Activated CD8-positive, alpha-beta memory T cell treated with anti-CD3 and anti-CD28 coated beads, Interleukin-2, amount 50 U/mL, for 1 hour (primary cell): ENCODE measurements at regions not wholly inside any gene's neighbourhood (a gene's known extent, or its start where the extent isn't known, plus 50 kb on each side); places are given as distances from the start of the nearest gene placed in this dataset.

ENCODE experiments used
- DNase-seq: peaks from one replicate; pipeline ENCODE4 v3.0.0-alpha.2; 2020; ENCODE audit errors: extremely low read depth

DNA sequence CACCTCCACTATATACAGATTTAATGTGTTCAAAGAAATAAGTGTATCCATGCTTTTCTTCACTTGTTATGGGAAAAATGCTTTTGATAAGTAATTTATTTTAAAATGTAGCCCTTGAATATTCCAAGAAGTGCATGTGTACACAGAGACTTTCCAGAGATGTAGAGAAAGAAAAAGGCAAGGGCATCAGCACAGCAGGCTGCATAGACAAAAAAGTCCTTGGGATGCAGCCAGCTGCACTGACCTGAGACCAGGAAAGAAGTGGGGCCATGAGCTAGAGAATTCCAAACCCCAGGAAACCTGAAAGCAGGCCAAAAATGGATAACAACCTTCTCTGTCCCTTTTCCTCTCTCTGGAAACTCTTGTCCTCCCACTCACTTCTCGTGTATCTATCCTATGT, 51.6 kb upstream of the PRDM8 start:
- DNase-seq, result no peak

DNA sequence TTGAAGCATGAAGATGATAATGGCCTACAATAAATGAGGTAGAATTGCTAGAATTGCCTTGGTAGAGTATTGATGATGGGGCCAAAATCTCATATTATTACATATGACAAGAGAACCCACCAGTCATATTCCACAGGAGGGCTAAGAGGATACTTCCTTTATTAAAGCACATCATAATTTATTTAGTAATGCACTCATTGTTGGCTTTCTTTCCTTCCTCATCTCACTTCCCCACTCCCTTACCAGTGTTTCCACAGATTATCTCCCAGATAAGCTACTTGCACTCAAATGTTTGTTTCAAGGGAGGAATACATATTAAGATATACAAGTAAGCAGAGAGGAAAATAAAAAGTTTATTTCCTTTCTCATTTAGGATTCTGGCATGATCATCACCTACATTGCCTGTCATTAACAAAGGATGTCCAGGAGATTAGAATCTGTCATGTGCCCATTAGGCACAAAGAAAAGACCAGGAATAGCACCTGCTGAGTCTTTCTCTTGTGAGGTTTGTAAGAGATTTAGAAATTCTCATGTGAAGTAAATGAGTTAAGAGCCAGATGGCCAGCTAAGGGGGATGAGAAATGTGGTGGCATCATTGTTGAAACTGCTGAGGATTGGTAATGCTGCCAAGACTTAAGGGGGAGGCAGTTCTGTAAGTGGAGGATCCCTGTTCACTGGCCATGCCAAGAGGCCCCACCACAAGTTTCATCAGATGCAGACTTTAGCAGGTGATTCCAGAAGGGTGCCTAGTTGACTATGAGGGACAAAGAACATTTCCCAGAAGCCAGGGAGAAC, 52.4 kb upstream of the PRDM8 start:
- no peak for DNase-seq

DNA sequence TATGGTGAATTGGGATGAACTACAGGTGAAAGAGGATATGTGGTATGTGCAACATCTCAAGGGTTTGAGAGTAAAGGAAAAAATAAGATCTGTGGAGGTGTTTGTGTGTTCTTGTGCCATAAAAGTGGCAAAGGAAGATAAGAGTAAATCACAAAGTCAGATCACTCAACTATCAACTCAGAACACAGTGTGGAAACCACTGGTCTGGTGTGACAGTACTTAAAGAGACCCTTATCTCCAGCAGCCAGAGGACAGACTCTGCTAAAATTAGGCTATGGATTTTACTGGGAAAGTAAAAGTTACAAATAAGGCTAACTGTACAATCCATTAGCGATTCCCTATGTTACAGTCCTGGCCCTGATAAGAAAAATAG, 54.0 kb upstream of the PRDM8 start:
- DNase-seq, result no peak

DNA sequence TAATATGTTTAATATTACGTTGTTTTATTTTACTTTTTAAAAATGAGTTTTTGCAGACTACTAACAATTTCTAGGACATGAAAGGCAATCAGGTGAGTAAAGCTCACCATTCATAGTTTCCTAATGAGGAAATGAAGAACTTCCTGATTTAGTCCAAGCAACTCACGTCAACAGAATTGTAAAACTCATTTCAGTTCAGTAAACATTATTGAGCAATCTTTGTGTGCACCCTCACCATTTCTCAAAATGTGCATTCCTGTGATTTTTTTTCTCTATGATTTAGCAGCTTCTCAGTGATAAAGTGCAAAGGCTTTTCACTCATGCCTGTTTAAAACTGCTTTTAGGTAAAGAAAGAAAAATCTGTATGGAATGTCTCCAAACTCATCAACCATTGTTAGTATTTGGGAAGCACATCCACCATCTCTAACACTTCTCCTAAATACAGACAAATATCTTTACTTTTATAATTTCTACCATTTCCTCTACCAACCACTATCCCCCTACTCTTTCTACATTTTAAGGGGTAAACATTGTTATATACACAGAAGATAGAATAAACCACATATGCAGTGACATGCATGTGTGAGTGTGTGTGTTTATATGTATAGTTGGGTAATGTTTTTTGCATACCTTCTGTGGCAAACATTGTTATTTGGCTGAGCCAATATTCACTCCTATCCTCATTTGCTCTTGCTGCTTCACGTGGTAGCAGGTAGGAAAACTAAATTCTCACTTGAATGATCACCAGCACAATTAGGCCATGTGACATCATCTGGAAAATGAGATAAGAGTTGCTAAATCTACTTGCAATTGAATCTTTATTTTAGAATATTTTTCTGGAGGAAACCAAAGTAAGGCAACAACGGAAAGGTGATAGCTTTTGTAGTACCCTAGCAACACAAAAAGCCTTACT, 54.7 kb upstream of the PRDM8 start:
- no peak for DNase-seq

DNA sequence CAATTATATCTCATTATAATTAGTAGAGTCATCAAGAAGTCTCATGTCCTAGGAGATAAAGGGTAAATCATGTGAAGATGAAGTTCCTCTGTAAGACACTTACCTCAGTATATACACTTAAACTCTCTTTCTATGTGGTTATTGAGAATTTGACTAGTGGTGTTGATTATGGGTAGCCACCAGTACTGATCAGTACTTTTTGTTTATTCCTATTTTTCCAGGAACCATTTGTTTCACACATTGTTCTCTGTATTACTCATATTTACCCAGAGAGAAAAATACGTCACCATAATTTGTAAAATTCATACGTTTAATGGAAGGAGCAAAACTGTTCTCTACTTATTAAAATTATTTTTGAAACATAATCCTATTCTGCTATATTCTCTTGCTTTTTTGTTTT, 55.8 kb upstream of the PRDM8 start:
- DNase-seq, result no peak

DNA sequence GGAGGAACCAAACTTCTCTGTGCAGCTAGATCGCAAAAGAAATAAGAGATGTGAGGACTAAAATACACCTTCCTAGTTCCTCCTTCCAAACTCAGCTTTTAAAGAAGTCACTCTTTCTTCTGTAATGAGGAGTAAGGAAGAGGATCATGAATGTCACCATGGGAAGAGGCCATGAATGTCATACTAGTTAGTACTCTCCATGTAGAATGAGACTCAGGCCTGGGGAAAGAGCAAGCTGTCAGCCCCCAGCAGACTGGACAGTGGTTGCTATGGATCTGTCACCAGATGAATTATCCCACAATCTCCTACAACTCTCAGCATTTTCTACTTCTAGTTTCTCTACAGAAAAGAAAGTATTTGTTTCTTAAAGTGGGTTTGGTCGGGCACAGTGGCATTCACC, 57.1 kb upstream of the PRDM8 start:
- no peak for DNase-seq

DNA sequence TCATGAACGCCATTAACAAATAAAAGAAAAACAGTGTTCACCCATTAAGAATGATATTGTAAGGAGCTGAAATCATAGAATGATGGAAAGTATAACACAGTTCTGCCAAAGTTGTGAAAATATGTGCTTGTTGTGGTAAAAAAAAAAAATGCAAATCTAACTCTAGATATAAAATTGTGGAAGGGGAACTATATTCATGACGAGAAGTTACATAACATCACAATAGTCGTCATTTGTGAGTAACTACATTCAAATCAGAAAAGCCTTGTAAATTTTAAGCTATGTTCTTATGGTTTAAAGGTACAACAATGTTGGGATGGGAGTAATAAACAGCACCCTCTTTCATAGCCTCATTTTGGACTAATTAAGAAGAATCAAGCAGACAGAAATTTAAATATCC, 57.6 kb upstream of the PRDM8 start:
- DNase-seq, result no peak

DNA sequence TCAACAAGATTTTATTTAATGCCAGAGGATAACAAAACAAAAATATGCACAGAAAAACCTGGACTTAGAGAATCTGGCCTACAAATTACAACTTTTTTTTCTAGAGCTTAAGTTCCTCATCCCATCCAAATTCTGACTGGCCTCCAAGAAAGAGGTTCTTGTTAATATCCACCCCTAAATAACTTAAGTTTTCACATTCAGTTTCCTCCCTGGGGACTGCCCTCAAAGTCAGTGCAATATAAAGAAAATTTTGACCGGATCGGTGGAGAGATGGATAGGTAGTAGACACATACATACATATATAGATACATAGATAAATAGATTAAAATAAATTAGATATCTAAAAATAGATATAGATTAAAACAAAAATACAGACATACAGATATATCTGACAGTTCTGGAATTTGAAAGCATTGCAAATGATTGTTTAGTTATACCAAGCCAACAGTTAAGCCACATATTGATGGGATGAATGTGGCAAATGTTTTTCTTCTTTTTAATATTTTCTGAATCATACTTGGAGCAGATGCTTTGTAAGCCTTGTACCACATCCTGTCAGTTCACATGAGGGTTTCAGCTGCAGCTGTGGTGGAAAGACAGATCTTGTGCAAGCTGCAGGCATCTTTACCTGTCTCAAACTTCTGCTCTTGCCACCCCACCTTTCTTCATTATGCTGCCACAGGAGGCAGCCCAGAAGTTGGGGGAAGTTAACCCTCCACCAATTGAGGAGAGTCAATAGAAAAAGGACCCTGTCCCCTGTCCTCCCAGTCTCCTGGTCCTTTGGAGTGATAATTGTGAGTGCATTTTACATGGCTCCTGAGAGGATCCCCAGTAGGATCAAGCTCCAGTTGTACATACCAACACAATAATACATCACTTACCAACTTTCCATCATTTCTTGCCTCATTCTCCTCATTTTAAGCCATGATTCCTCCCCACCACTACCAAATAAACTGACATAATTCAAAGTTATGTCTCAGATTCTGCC, 58.5 kb upstream of the PRDM8 start:
- peak; percentile 22 for DNase-seq

DNA sequence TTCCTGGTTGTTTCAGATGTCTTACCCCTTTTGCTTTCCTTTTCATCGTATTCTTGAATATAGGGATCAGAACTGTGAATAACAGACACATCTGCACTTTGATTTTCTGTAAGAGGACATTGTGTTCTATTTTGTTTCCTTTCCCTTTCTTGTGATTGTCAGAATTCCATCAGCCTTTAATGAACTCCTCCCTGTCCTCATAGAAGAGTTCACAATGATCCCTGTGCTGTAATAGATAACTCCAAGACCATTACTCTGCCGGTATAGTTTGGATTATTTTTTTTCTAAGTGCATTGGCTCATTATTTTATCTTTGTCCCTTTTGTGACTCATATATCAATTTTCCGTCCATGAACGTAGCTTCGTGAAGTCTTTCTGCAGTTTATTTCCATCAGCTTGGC, 59.7 kb upstream of the PRDM8 start:
- DNase-seq, result no peak

DNA sequence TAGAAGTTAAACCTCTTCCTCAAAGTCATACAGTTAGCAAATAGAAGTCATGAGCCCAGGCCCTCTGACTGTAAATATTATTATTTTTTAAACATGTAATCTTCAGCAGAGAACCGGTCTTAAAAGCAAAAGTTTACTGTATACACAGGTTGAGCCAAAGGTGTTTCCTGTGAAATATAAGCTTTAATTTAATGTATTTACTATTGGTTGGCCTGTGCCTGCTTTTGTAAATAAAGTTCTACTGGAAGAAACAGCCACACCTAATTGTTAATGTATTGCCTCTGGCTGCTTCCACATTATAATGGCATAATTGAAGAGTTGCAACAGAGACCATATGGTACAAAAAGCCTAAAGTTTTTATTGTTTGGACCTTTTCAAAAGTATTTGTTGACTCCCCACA, 61.0 kb upstream of the PRDM8 start:
- no peak for DNase-seq

DNA sequence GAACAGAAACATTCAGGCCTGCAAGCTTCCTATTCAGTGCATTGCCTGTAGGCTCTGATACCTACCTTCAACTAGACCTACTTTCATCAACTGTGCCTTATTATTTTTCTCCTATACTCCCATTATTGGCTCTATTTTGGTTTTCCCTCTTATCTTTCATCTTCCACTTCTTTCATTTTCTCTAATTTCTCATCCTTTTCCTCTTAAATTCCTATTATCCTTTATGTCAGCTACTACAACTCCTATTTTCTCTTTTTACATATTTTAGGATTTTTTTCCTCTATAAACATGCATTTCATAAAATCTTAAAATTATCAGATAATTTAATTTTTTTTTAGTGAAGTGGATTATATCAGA, 61.6 kb upstream of the PRDM8 start:
- DNase-seq, result no peak

DNA sequence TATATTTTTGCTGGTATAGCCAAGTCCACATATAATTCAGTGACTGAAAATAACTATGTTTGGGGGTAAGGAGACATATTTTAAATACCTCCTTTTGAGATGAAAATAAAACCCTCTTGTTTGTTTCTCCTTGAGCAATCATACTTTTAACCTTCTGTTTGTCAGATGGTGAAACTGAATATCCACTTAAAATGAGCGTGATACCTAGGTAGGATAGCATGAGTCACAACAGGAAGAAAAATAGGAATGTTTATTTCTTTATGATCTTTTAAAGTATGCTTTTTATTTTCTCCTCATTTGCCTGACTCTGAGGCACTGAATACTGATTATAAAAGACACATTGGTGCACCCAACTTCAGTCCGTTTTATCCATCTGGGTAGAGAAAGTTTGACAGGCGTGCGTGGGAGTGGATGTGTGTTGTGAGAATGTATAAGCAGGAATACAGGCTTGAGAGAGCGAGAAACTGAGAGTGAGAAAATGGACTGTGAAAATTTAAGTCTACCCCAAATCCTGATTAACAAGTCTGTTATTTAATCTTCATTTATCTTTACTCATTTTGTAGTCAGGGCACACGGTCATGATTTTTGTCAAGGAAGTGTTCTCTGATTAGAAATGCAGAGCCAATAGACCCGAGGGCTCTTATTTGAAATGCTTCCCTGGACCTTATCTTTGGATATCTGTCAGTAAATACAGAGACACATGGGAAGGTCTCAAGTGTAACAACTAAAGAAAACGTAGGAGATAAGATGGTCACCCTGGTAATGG, 62.1 kb upstream of the ANTXR2 start:
- DNase-seq, result no peak

DNA sequence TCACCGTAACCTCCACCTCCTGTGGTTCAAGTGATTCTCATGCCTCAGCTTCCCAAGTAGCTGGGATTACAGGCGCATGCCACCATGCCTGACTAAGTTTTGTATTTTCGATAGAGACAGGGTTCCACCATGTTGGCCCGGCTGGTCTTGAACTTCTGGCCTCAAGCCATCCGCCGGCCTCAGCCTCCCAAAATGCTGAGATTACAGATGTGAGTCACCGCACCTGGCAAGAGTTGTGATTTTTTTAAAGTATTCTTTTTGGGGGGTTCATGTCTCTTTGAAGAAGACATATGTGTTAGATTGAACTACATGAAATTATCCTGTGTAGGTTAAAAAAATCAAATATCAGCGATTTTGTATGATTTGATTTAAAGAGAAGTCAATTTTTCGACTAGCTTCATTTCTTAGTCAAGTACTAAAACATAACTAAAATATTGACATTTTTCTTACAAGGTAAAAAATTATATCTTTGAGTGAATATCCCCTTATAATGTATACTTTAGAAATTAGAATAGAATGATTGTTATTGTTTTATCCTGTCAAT, 60.3 kb upstream of the ANTXR2 start:
- DNase-seq, result no peak

DNA sequence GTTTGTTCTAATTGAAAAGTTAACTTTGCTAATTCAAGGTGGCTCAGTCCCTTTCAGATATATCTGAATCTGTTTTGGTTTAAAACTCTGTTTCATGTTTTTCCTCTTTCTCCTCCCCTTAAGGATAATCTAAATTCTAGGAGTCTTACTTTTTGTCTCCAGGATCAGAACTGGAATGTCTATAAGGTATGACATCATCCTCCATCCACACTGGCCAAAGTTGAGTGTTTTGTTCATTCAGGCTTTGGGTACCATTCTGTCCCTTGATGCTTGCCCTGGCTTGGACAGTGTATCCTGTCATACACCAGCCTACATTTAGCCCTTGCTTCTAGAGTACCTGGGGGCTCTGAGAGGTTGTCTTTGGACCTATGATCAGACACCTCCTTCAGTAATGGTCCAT, 56.8 kb upstream of the ANTXR2 start:
- no peak for DNase-seq

DNA sequence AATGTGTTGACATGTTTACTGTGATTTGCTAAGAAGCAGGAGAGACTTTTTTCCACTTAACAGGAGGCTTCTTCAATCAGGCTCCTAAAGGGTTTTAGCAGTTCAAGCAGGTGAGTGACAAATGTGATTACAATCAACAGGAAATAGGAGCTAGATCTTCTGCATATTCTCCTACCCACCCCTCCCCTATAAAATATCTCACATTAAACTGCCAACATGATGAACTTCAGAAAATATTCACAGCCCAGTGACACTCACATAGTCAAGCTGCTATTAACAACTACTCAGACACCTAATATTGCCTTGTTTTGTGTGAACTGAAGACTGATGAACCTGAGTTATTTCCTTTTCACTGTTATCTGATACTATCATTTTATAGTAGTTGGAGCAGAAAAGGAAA, 55.9 kb upstream of the ANTXR2 start:
- no peak for DNase-seq

DNA sequence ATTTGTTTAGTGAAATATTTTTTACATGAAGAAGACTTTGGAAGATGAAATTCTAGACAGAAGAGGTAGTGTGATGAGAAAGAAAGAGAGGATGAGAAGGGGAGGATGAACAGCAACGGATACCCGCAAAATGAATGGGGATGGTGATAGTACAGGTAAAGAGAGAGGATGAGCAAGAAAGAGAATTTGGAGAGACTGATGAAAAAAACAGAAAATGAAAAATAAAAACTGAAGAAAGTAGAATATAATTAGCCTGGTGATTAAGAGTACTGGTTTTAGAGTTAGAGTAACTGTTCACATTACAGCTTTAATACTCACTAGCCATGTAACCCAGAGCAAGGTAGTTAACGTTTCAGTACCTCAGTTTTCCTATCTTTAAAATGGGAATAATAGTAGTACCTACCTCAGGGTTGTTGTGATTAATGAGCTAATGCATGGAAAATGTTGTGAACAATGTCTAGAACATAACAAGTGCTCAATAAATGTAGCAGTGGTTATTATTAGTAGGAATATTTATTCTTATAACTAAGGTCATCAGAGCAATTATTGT, 54.9 kb upstream of the ANTXR2 start:
- DNase-seq, result no peak

DNA sequence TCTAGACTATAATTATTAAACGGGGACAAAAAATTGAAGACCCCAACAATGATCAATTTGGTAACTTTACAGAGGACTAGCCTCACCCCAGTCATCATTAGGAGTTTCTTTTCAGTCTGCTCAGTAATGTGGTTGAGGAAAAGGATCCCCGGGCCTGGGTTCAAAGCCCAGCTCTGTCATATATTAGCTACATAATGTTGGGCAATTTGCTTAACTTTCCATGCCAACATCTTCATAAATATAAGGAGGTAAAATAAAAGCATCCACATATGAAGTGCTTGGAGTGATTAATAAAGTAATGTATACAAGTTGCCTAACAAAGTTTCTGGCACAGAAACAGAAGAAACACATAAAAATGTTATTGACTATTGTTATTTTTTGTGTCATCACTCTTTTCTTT, 53.4 kb upstream of the ANTXR2 start:
- no peak for DNase-seq

DNA sequence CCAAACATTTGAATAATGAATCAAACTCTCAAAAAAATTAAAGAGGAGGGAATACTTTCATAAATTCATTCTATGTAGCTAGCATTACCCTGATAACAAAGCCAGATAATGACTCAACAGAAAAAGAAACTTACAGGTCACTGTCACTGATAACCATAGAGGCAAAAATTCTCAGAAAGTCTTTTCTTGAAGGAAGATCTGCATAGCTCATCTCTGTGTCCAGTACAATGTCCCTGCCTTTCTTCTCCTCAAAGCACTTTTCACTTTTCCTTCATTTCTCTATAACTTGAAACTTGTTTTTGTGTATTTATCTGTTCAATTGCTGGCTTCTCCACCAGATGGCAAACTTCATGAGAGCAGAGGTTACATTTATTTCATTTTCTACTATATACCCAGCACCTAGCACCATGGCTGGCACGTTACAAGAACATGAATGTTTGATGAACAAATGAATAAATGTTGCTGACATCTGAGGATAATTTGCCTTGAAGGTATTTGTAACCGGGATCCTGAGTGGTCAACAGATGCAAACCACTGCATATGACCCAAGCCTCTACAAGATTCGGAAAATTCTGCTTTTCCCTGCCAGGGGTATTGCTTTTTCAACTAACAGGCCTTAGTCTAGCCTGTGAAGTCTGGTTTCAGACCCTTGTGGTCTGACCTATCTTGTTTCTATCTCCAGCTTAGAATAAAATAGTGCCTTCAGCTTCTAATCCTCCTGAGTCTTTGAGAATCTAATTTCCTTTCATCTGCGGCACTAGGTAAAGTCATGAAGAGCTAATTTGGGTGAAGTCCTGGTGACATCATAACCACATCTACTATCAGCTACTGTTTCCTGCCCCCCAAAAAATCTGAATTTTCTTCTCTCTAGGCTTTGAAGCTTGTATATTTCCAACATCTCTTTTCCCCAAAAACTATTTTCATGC, 52.5 kb upstream of the ANTXR2 start:
- peak; percentile 33 for DNase-seq
